Mesenchymal stem cell (in vitro differentiated cells and primary cell): ENCODE measurements at regions not wholly inside any gene's neighbourhood (a gene's known extent, or its start where the extent isn't known, plus 50 kb on each side); places are given as distances from the start of the nearest gene placed in this dataset.

Experiments
- DNase-seq: peaks from one replicate; pipeline ENCODE4 v3.0.0-alpha.2; 2013
- H2AFZ ChIP-seq: one replicate; pipeline ENCODE4 v1.6.1; 2013; ENCODE audit warnings: low read depth, mild to moderate bottlenecking, control low read depth, inconsistent platforms, low read length, moderate library complexity
- H2AK5ac ChIP-seq: 2 replicates; pipeline ENCODE4 v1.6.1; 2013; ENCODE audit warnings: low read length, moderate library complexity, mild to moderate bottlenecking, inconsistent platforms; ENCODE audit not compliant: severe bottlenecking
- H2BK120ac ChIP-seq: one replicate; pipeline ENCODE4 v1.6.1; 2013; ENCODE audit warnings: low read depth, mild to moderate bottlenecking, inconsistent platforms, low read length, moderate library complexity
- H2BK12ac ChIP-seq, 2 experiments: one replicate each; pipeline ENCODE4 v1.6.1; 2013; ENCODE audit warnings: inconsistent platforms in 2 of 2, low read length in 2 of 2, mild to moderate bottlenecking in 2 of 2, moderate library complexity in 2 of 2, control low read depth in 1 of 2
- H2BK15ac ChIP-seq: one replicate; pipeline ENCODE4 v1.6.1; 2013; ENCODE audit warnings: mild to moderate bottlenecking, low read depth, inconsistent platforms; ENCODE audit not compliant: poor library complexity, severe bottlenecking
- H2BK5ac ChIP-seq: 2 replicates; pipeline ENCODE4 v1.6.1; 2013; ENCODE audit warnings: low read depth, mild to moderate bottlenecking, low read length, control low read depth, inconsistent platforms; ENCODE audit not compliant: poor library complexity, severe bottlenecking
- H3K14ac ChIP-seq, 2 experiments: one replicate each; pipeline ENCODE4 v1.6.1; 2013; ENCODE audit warnings: inconsistent platforms in 2 of 2, low read length in 2 of 2, control low read depth in 1 of 2, mild to moderate bottlenecking in 1 of 2, moderate library complexity in 1 of 2
- H3K18ac ChIP-seq, 2 experiments: one replicate each; pipeline ENCODE4 v1.6.1; 2013; ENCODE audit warnings: inconsistent platforms in 2 of 2, low read length in 2 of 2, control low read depth in 1 of 2, low read depth in 1 of 2, mild to moderate bottlenecking in 1 of 2
- H3K23ac ChIP-seq, 2 experiments: one replicate each; pipeline ENCODE4 v1.6.1; 2013; ENCODE audit warnings: inconsistent platforms in 2 of 2, low read length in 2 of 2, mild to moderate bottlenecking in 2 of 2, moderate library complexity in 2 of 2, control low read depth in 1 of 2
- H3K27ac ChIP-seq: 2 replicates; pipeline ENCODE4 v1.5.1; 2013; ENCODE audit warnings: mild to moderate bottlenecking, moderate library complexity, low read length, control low read depth, inconsistent platforms; ENCODE audit not compliant: poor library complexity, severe bottlenecking
- H3K27me3 ChIP-seq, 2 experiments: 2 replicates each; pipeline versions ENCODE4 v1.6.1 to v1.7.0; 2013; ENCODE audit warnings: low read length in 2 of 2, mild to moderate bottlenecking in 2 of 2, moderate library complexity in 2 of 2, control low read depth in 1 of 2, inconsistent platforms in 1 of 2; ENCODE audit not compliant: control insufficient read depth in 1 of 2, insufficient read depth in 1 of 2
- H3K36me3 ChIP-seq, 2 experiments: 2 replicates each; pipeline versions ENCODE4 v1.6.1 to v1.7.0; 2013; ENCODE audit warnings: low read length in 2 of 2, control low read depth in 1 of 2, inconsistent platforms in 1 of 2, low read depth in 1 of 2, mild to moderate bottlenecking in 1 of 2; ENCODE audit not compliant: insufficient read depth in 2 of 2, control insufficient read depth in 1 of 2
- H3K4ac ChIP-seq, 2 experiments: one replicate each; pipeline ENCODE4 v1.6.1; 2013; ENCODE audit warnings: inconsistent platforms in 2 of 2, low read length in 2 of 2, mild to moderate bottlenecking in 2 of 2, moderate library complexity in 2 of 2, control low read depth in 1 of 2, low read depth in 1 of 2
- H3K4me1 ChIP-seq: 2 replicates; pipeline ENCODE4 v1.6.1; 2013; ENCODE audit warnings: low read depth, low read length, control low read depth; ENCODE audit not compliant: control insufficient read depth, insufficient read depth
- H3K4me2 ChIP-seq: 2 replicates; pipeline ENCODE4 v1.6.1; 2013; ENCODE audit warnings: low read length, mild to moderate bottlenecking, inconsistent platforms; ENCODE audit not compliant: poor library complexity, severe bottlenecking
- H3K4me3 ChIP-seq, 2 experiments: 2 replicates each; pipeline versions ENCODE4 v1.5.1 to v1.7.0; 2013; ENCODE audit warnings: low read length in 2 of 2, mild to moderate bottlenecking in 2 of 2, control low read depth in 1 of 2, low read depth in 1 of 2; ENCODE audit not compliant: insufficient read depth in 1 of 2
- H3K79me1 ChIP-seq: replicated peaks from 2 replicates; pipeline ENCODE4 v1.6.1; 2013; ENCODE audit warnings: mild to moderate bottlenecking, control low read depth, low read length, inconsistent platforms; ENCODE audit not compliant: poor library complexity, severe bottlenecking
- H3K9ac ChIP-seq: 2 replicates; pipeline ENCODE4 v1.7.0; 2013; ENCODE audit warnings: mild to moderate bottlenecking, low read length, moderate library complexity
- H3K9me3 ChIP-seq: 2 replicates; pipeline ENCODE4 v1.7.0; 2013; ENCODE audit warnings: mild to moderate bottlenecking, low read length; ENCODE audit not compliant: control insufficient read depth
- H4K8ac ChIP-seq: one replicate; pipeline ENCODE4 v1.6.1; 2013; ENCODE audit warnings: inconsistent platforms, mild to moderate bottlenecking, low read length, moderate library complexity
- H4K91ac ChIP-seq: one replicate; pipeline ENCODE4 v1.6.1; 2013; ENCODE audit warnings: mild to moderate bottlenecking, low read length, inconsistent platforms
- WGBS: methylation state at CpG from one replicate; pipeline ENCODE4 v1.1.7; 2013; ENCODE audit warnings: mixed read lengths; 5-methylcytosine and 5-hydroxymethylcytosine counted together

GRCh38 chr16:9232102-9232770 is 140.8 kb downstream of the HAPSTR1 start:
- no peak overlapping the region for H3K23ac ChIP-seq
- no peak overlapping the region for H2BK15ac ChIP-seq
- H4K8ac ChIP-seq = no peak overlapping the region
- H3K4me1 ChIP-seq = no peaks in the 10 kb centered on the region
- H3K4me2 ChIP-seq = no peak overlapping the region
- no peak overlapping the region for H4K91ac ChIP-seq
- no peak overlapping the region for H2BK12ac ChIP-seq
- H3K4me3 ChIP-seq = no peak overlapping the region
- no peak overlapping the region for H3K27ac ChIP-seq
- 64% methylated on average over 5 of the region's 5 CpGs for WGBS
- H3K14ac ChIP-seq = no peak overlapping the region
- H2BK5ac ChIP-seq = no peak overlapping the region
- DNase-seq = no peak
- no peak overlapping the region for H2AFZ ChIP-seq
- no peak overlapping the region for H3K18ac ChIP-seq
- H3K4ac ChIP-seq = no peak overlapping the region
- H2AK5ac ChIP-seq = no peak overlapping the region
- H3K9me3 ChIP-seq = no peaks in the 10 kb centered on the region
- H2BK120ac ChIP-seq = no peak overlapping the region
- peaks cover 5 to 6% of the 10 kb centered on the region in 2 experiments for H3K27me3 ChIP-seq
- H3K79me1 ChIP-seq = no peaks in the 10 kb centered on the region
- no peaks in the 10 kb centered on the region for H3K36me3 ChIP-seq
- H3K9ac ChIP-seq = no peak overlapping the region

GRCh38 chr16:9235867-9236266 is 144.4 kb downstream of the HAPSTR1 start:
- Histone ChIP-seq H3K14ac (no peak overlapping the region), H2BK12ac (no peak overlapping the region), H2BK15ac (no peak overlapping the region), H2BK120ac (no peak overlapping the region), H3K79me1 (no peaks in the 10 kb centered on the region), H3K27ac (no peak overlapping the region), H3K4me1 (no peaks in the 10 kb centered on the region), H2AFZ (no peak overlapping the region), H3K4ac (no peak overlapping the region), H2BK5ac (no peak overlapping the region), H3K18ac (no peak overlapping the region), H2AK5ac (no peak overlapping the region), H3K27me3 (peaks cover 5 to 6% of the 10 kb centered on the region in 2 experiments), H4K8ac (no peak overlapping the region), H3K9me3 (no peaks in the 10 kb centered on the region), H3K4me2 (no peak overlapping the region), H4K91ac (no peak overlapping the region), H3K36me3 (no peaks in the 10 kb centered on the region), H3K23ac (no peak overlapping the region), H3K4me3 (no peak overlapping the region), H3K9ac (no peak overlapping the region)
- DNase-seq = no peak
- WGBS = 73% methylated on average over 1 of the region's 2 CpGs

GRCh38 chr16:9236319-9236718 is 144.9 kb downstream of the HAPSTR1 start:
- Histone ChIP-seq H2BK12ac (no peak overlapping the region), H4K91ac (no peak overlapping the region), H2BK120ac (no peak overlapping the region), H3K4me2 (no peak overlapping the region), H3K4me1 (no peaks in the 10 kb centered on the region), H3K23ac (no peak overlapping the region), H3K79me1 (no peaks in the 10 kb centered on the region), H3K27ac (no peak overlapping the region), H3K4me3 (no peak overlapping the region), H2BK15ac (no peak overlapping the region), H2BK5ac (no peak overlapping the region), H2AFZ (no peak overlapping the region), H3K36me3 (no peaks in the 10 kb centered on the region), H3K18ac (no peak overlapping the region), H2AK5ac (no peak overlapping the region), H3K9me3 (no peaks in the 10 kb centered on the region), H4K8ac (no peak overlapping the region), H3K4ac (no peak overlapping the region), H3K27me3 (peaks cover 5 to 6% of the 10 kb centered on the region in 2 experiments), H3K14ac (no peak overlapping the region), H3K9ac (no peak overlapping the region)
- DNase-seq = no peak
- WGBS = 87% methylated on average over 5 of the region's 5 CpGs

- no peak overlapping the region for H3K27ac ChIP-seq
- no peak overlapping the region for H3K9ac ChIP-seq
- no peak overlapping the region for H2BK120ac ChIP-seq
- no peaks in the 10 kb centered on the region for H3K4me1 ChIP-seq
- H3K27me3 ChIP-seq = no peaks in the 10 kb centered on the region
- no CpG with 5 or more reads among the region's 1 CpG for WGBS
- H2BK12ac ChIP-seq = no peak overlapping the region
- no peak overlapping the region for H3K4me2 ChIP-seq
- H3K4ac ChIP-seq = no peak overlapping the region
- no peak overlapping the region for H2BK5ac ChIP-seq
- H3K36me3 ChIP-seq = no peaks in the 10 kb centered on the region
- no peak overlapping the region for H2BK15ac ChIP-seq
- no peak overlapping the region for H3K23ac ChIP-seq
- no peak overlapping the region for H4K91ac ChIP-seq
- no peak overlapping the region for H2AFZ ChIP-seq
- no peaks in the 10 kb centered on the region for H3K79me1 ChIP-seq
- H4K8ac ChIP-seq = no peak overlapping the region
- H3K4me3 ChIP-seq = no peak overlapping the region
- H2AK5ac ChIP-seq = no peak overlapping the region
- no peak for DNase-seq
- no peaks in the 10 kb centered on the region for H3K9me3 ChIP-seq
- no peak overlapping the region for H3K18ac ChIP-seq
- H3K14ac ChIP-seq = no peak overlapping the region
Measured at GRCh38 chr16:9238346-9238745, 146.9 kb downstream of the HAPSTR1 start.
